Mesendoderm (in vitro differentiated cells): ENCODE measurements at regions not wholly inside any gene's neighbourhood (a gene's known extent, or its start where the extent isn't known, plus 50 kb on each side); places are given as distances from the start of the nearest gene placed in this dataset.

Source experiments
- DNase-seq: peaks from one replicate; pipeline ENCODE4 v3.0.0; 2013
- H2AK5ac ChIP-seq: 2 replicates; pipeline ENCODE4 v1.6.1; 2013; ENCODE audit warnings: low read length, inconsistent platforms
- H2BK120ac ChIP-seq: 2 replicates; pipeline ENCODE4 v1.6.1; 2013; ENCODE audit warnings: low read depth, mild to moderate bottlenecking, low read length, moderate library complexity, mixed read lengths
- H2BK15ac ChIP-seq: replicated peaks from 2 replicates; pipeline ENCODE4 v1.6.1; 2013; ENCODE audit warnings: low read depth, mild to moderate bottlenecking, moderate library complexity
- H2BK5ac ChIP-seq: 2 replicates; pipeline ENCODE4 v1.6.1; 2013; ENCODE audit warnings: low read length, inconsistent platforms
- H3K18ac ChIP-seq: 2 replicates; pipeline ENCODE4 v1.6.1; 2013; ENCODE audit warnings: mild to moderate bottlenecking, low read length, mixed read lengths
- H3K23ac ChIP-seq: one replicate; pipeline ENCODE4 v1.6.1; 2013; ENCODE audit warnings: low read length
- H3K27ac ChIP-seq: 2 replicates; pipeline ENCODE4 v1.5.1; 2013; ENCODE audit warnings: low read depth, mild to moderate bottlenecking, inconsistent platforms, low read length, moderate library complexity
- H3K27me3 ChIP-seq: 2 replicates; pipeline ENCODE4 v1.6.1; 2013; ENCODE audit warnings: low read length, control low read depth, mild to moderate bottlenecking, inconsistent platforms; ENCODE audit not compliant: insufficient read depth, poor library complexity
- H3K36me3 ChIP-seq: 2 replicates; pipeline ENCODE4 v1.6.1; 2013; ENCODE audit warnings: low read length, inconsistent platforms; ENCODE audit not compliant: control insufficient read depth, insufficient read depth
- H3K4ac ChIP-seq: one replicate; pipeline ENCODE4 v1.6.1; 2013; ENCODE audit warnings: low read depth, mild to moderate bottlenecking, low read length, moderate library complexity
- H3K4me1 ChIP-seq: 2 replicates; pipeline ENCODE4 v1.6.1; 2013; ENCODE audit warnings: low read depth, low read length, inconsistent platforms; ENCODE audit not compliant: control insufficient read depth
- H3K4me2 ChIP-seq: 2 replicates; pipeline ENCODE4 v1.6.1; 2013; ENCODE audit warnings: low read length
- H3K4me3 ChIP-seq: 2 replicates; pipeline ENCODE4 v1.5.1; 2013; ENCODE audit warnings: mild to moderate bottlenecking, low read length
- H3K56ac ChIP-seq: one replicate; pipeline ENCODE4 v1.6.1; 2013; ENCODE audit warnings: low read length
- H3K79me1 ChIP-seq: 2 replicates; pipeline ENCODE4 v1.6.1; 2013; ENCODE audit warnings: low read length, inconsistent platforms
- H3K79me2 ChIP-seq: 2 replicates; pipeline ENCODE4 v1.6.1; 2013; ENCODE audit warnings: mild to moderate bottlenecking, low read length; ENCODE audit not compliant: control insufficient read depth, insufficient read depth
- H3K9ac ChIP-seq: 2 replicates; pipeline ENCODE4 v1.6.1; 2013; ENCODE audit warnings: low read length, inconsistent platforms
- H4K5ac ChIP-seq: one replicate; pipeline ENCODE4 v1.6.1; 2013; ENCODE audit warnings: low read length
- H4K8ac ChIP-seq: one replicate; pipeline ENCODE4 v1.6.1; 2013; ENCODE audit warnings: low read depth, mild to moderate bottlenecking, control low read depth, low read length, moderate library complexity
- WGBS: extraction: QIAGEN DNeasy Blood & Tissue Kit; methylation state at CpG from one replicate; pipeline ENCODE4 v1.1.7; 2013; ENCODE audit warnings: low lambda C conversion rate, missing lambda C conversion rate; ENCODE audit not compliant: insufficient coverage; ENCODE audit errors: extremely low coverage; 5-methylcytosine and 5-hydroxymethylcytosine counted together

DNA sequence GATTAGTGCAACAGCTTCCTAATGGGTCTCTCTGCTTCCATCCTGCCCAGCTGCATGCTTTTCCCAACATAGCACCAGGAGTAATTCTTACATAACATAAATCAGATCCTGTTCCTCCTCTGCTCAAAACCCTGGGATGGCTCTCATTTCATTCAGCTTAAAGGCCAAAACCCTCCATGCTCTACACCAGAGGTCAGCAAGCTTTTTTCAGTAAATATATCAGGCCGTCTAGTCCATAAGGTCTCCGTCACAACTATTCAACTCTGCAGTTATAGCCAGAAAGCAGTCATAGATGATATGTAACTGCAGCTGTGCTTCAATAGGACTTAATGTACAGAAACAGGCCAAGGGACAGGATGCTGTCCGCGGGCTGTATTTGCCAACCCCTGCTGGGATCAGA, 202.8 kb upstream of the UBE2E2 start:
- no peak overlapping the region for H3K18ac ChIP-seq

DNA sequence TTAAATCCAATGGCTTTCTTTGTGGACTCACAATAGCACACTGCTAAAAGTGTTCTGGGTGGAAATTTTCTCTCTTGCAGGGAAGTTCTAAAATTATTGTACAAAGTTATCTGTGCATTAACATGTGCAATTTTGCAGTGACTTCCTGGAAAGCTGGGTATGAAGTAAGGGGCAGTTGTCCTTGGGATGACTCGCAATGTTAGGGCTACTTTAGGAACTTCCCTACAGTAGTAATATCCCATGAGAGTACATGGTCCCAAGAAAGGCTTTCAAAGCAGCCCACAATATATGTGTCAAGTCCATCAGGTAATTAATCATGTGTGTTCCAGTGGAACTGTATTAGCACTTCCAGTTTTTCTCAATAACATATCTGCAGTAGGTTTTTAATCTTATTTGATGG, 201.0 kb upstream of the UBE2E2 start:
- no peak overlapping the region for H4K8ac ChIP-seq
- no peak overlapping the region for H3K27ac ChIP-seq
- no peaks in the 10 kb centered on the region for H3K79me2 ChIP-seq
- H2BK120ac ChIP-seq: no peak overlapping the region
- no peaks in the 10 kb centered on the region for H3K4me1 ChIP-seq
- no peaks in the 10 kb centered on the region for H3K27me3 ChIP-seq
- H2BK15ac ChIP-seq: no peak overlapping the region
- no peak overlapping the region for H2BK5ac ChIP-seq
- H2AK5ac ChIP-seq: no peak overlapping the region
- no peak overlapping the region for H3K23ac ChIP-seq
- no peak overlapping the region for H3K9ac ChIP-seq
- DNase-seq: no peak
- no peak overlapping the region for H3K4me3 ChIP-seq
- no peak overlapping the region for H3K4ac ChIP-seq
- no peaks in the 10 kb centered on the region for H3K79me1 ChIP-seq
- no peak overlapping the region for H4K5ac ChIP-seq
- no CpG with 5 or more reads among the region's 1 CpG for WGBS
- H3K4me2 ChIP-seq: no peak overlapping the region
- no peak overlapping the region for H3K56ac ChIP-seq
- no peaks in the 10 kb centered on the region for H3K36me3 ChIP-seq
- H3K18ac ChIP-seq: no peak overlapping the region

More for the DNA sequence above, 202.8 kb upstream of the UBE2E2 start:
- H3K4me3 ChIP-seq: no peak overlapping the region
- H3K79me1 ChIP-seq: no peaks in the 10 kb centered on the region
- H2BK5ac ChIP-seq: no peak overlapping the region
- no peak overlapping the region for H4K8ac ChIP-seq
- no peak overlapping the region for H3K9ac ChIP-seq
- no peak overlapping the region for H3K27ac ChIP-seq
- no peak overlapping the region for H2AK5ac ChIP-seq
- no peaks in the 10 kb centered on the region for H3K4me1 ChIP-seq
- no peak overlapping the region for H3K23ac ChIP-seq
- no CpG with 5 or more reads among the region's 4 CpGs for WGBS
- no peak for DNase-seq
- no peak overlapping the region for H3K4me2 ChIP-seq
- no peak overlapping the region for H3K56ac ChIP-seq
- no peak overlapping the region for H4K5ac ChIP-seq
- H3K27me3 ChIP-seq: no peaks in the 10 kb centered on the region
- no peak overlapping the region for H2BK15ac ChIP-seq
- H3K79me2 ChIP-seq: no peaks in the 10 kb centered on the region
- no peak overlapping the region for H3K4ac ChIP-seq
- no peaks in the 10 kb centered on the region for H3K36me3 ChIP-seq
- no peak overlapping the region for H2BK120ac ChIP-seq

DNA sequence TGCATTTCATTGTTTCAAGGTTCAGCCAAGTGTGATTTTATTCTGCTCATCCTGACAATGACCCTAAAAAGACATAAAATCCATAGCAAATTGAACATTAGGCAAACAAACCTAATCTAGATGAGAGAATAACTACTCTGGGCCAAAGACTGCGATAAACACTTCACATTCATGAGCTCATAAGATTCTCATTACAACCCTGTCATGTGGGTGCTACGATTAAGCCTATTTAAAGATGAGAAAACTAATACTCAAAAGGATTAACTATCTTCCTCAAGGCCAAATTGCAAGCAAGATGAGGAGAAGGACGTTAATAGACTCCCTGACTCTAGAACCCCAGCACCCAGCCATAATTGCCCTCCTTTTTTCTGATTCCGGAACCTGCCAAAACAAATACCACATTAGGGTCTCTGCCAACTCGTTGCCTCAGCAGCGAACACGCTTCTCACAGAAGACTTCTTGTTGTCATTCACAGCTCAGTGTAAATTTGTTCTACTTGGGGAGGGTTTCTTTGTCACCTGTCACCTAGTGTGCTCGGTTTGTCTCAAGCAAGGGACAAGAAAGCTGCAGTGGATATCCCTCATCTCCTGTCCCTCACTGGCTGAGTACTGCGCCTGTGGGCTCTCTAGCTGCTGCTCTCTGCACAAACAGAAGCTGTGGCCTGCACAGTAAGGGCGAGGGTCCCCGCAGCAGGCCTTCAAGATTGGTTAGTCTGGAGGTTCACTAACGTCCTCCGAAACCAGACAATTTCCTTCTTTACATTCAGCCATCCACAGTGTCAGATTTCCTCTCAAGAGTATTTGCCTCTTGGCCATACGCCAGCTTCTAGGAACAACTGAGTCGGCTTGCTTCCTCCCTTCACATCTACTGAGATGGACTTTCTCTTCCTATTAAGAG, 200.0 kb upstream of the UBE2E2 start:
- Histone ChIP-seq H4K5ac (no peak overlapping the region), H2BK120ac (no peak overlapping the region), H3K9ac (no peak overlapping the region), H2AK5ac (no peak overlapping the region), H3K18ac (no peak overlapping the region), H3K4ac (no peak overlapping the region), H4K8ac (no peak overlapping the region), H2BK5ac (no peak overlapping the region), H3K36me3 (no peaks in the 10 kb centered on the region), H3K4me2 (no peak overlapping the region), H3K4me1 (no peaks in the 10 kb centered on the region), H2BK15ac (no peak overlapping the region), H3K79me1 (no peaks in the 10 kb centered on the region), H3K27me3 (no peaks in the 10 kb centered on the region), H3K27ac (no peak overlapping the region), H3K79me2 (no peaks in the 10 kb centered on the region), H3K23ac (no peak overlapping the region), H3K56ac (no peak overlapping the region), H3K4me3 (no peak overlapping the region)
- DNase-seq: no peak
- no CpG with 5 or more reads among the region's 15 CpGs for WGBS

DNA sequence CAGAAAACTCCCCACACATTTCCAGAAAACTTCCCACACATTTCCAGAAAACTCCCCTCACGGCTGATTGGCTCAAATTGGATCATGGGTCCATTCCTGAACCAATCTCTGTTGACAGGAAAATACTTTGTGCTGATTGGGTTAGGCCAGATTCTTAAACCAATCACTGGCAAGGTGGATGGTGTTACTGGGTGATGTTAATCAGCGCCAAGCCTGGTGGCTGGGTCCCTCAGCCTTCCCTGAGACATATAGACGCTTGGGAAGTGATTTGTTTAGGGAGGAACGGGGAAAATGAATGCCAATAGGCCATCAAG, 199.4 kb upstream of the UBE2E2 start:
- Histone ChIP-seq H4K5ac (no peak overlapping the region), H3K4ac (no peak overlapping the region)

DNA sequence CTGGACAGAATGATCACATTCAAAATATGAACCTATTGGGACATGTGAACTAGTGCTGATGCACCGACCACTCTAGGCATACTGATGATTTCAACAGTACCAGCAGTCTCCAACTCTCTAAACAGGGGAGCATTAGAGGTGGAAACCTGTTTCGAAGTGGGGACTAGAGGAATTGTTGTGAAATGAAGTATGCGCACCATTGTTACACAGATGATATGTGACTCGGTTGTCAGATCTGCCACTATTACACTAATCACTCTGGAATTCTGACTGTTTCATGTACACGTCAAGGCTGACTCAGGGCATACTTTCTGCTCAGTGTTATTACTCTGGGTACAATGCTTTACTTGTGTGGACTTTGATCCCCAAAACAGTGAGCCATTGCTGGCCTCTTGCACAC, 198.2 kb upstream of the UBE2E2 start:
- Histone ChIP-seq H3K4me1 (no peaks in the 10 kb centered on the region), H3K18ac (no peak overlapping the region), H4K5ac (no peak overlapping the region), H3K4me3 (no peak overlapping the region), H3K56ac (no peak overlapping the region), H2BK5ac (no peak overlapping the region), H3K27me3 (no peaks in the 10 kb centered on the region), H2BK120ac (no peak overlapping the region), H3K4me2 (no peak overlapping the region), H3K36me3 (no peaks in the 10 kb centered on the region), H3K23ac (no peak overlapping the region), H2BK15ac (no peak overlapping the region), H3K4ac (no peak overlapping the region), H4K8ac (no peak overlapping the region), H3K79me1 (no peaks in the 10 kb centered on the region), H3K27ac (no peak overlapping the region), H3K79me2 (no peaks in the 10 kb centered on the region), H3K9ac (no peak overlapping the region), H2AK5ac (no peak overlapping the region)
- WGBS: no CpG with 5 or more reads among the region's 5 CpGs
- DNase-seq: no peak

More for the DNA sequence above, 199.4 kb upstream of the UBE2E2 start:
- H3K4me2 ChIP-seq: no peak overlapping the region
- H3K4me3 ChIP-seq: no peak overlapping the region
- no CpG with 5 or more reads among the region's 4 CpGs for WGBS
- H3K27ac ChIP-seq: no peak overlapping the region
- no peak overlapping the region for H3K23ac ChIP-seq
- H4K8ac ChIP-seq: no peak overlapping the region
- no peaks in the 10 kb centered on the region for H3K36me3 ChIP-seq
- no peak overlapping the region for H2BK5ac ChIP-seq
- no peaks in the 10 kb centered on the region for H3K27me3 ChIP-seq
- no peak overlapping the region for H2BK15ac ChIP-seq
- no peaks in the 10 kb centered on the region for H3K79me2 ChIP-seq
- no peak overlapping the region for H2AK5ac ChIP-seq
- no peak for DNase-seq
- no peak overlapping the region for H3K18ac ChIP-seq
- no peak overlapping the region for H3K56ac ChIP-seq
- no peaks in the 10 kb centered on the region for H3K79me1 ChIP-seq
- H2BK120ac ChIP-seq: no peak overlapping the region
- H3K4me1 ChIP-seq: no peaks in the 10 kb centered on the region
- no peak overlapping the region for H3K9ac ChIP-seq

DNA sequence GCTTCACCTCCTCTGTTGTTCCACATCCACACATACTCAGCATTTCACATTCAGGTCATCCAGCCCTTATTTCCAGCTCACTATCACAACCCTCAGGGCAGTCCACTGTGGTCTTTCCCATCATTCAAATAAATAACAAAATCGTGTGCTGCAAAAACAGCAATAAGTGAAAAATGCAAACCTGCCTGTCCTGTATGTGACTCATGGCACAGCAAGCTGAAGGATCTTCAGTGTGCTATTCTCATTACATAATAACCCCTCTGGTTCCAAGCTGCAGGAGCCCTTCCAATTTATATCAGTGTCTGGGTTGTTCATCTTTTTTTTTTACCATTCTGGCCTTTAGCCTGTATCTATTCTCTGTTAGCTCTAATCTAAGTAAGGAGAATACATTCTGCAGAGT, 185.3 kb upstream of the UBE2E2 start:
- Histone ChIP-seq H3K23ac (no peak overlapping the region), H3K4me3 (no peak overlapping the region), H3K79me2 (no peaks in the 10 kb centered on the region), H3K56ac (no peak overlapping the region), H3K27me3 (no peaks in the 10 kb centered on the region), H2BK15ac (no peak overlapping the region), H2BK120ac (no peak overlapping the region), H2AK5ac (no peak overlapping the region), H3K9ac (no peak overlapping the region), H2BK5ac (no peak overlapping the region), H3K18ac (no peak overlapping the region), H3K4me2 (no peak overlapping the region), H4K8ac (no peak overlapping the region), H3K27ac (no peak overlapping the region), H4K5ac (no peak overlapping the region), H3K4me1 (no peaks in the 10 kb centered on the region), H3K36me3 (no peaks in the 10 kb centered on the region), H3K4ac (no peak overlapping the region), H3K79me1 (no peaks in the 10 kb centered on the region)
- DNase-seq: no peak
- no CpG with 5 or more reads among the region's 1 CpG for WGBS
